C1 segment of cervical spinal cord (tissue), 14 donors: ENCODE measurements at regions not wholly inside any gene's neighbourhood (a gene's known extent, or its start where the extent isn't known, plus 50 kb on each side); places are given as distances from the start of the nearest gene placed in this dataset.
"Not testable (repeated sequence)": the region's sequence is repeated elsewhere in the genome, so short reads cannot be mapped to it uniquely, and the experiment has no call there.

Experiments
- DNase-seq, 14 donors: peaks; one replicate each; lab custom pipeline; 2025; lab: John Stamatoyannopoulos, UW

- no peak for DNase-seq
These were observed 1159.0 kb downstream of the TYW1 start for GRCh38 chr7:68155676-68156075.

- no peak for DNase-seq
These were observed 1162.2 kb downstream of the TYW1 start for GRCh38 chr7:68158686-68159295.

- DNase-seq: no peak
These were observed 1166.1 kb downstream of the TYW1 start for GRCh38 chr7:68162712-68163111.

GRCh38 chr7:68166525-68166924 lies 1169.9 kb downstream of the TYW1 start:
- no peak for DNase-seq

- no peak for DNase-seq
These were observed 1176.9 kb downstream of the TYW1 start for GRCh38 chr7:68173513-68173912.

- DNase-seq: peak in 12 of 14 donors; percentile 0 to 32 (median 10)
These were observed 1180.3 kb downstream of the TYW1 start for GRCh38 chr7:68176974-68177373.

- DNase-seq: no peak
These were observed 1184.1 kb downstream of the TYW1 start for GRCh38 chr7:68180761-68181160.

GRCh38 chr7:68183176-68183575 lies 1186.5 kb downstream of the TYW1 start:
- DNase-seq: no peak

- DNase-seq: no peak
These were observed 1189.2 kb downstream of the TYW1 start for GRCh38 chr7:68185631-68186456.

GRCh38 chr7:68187532-68187931 lies 1190.9 kb downstream of the TYW1 start:
- DNase-seq: no peak

- no peak for DNase-seq
These were observed 1196.3 kb downstream of the TYW1 start for GRCh38 chr7:68192941-68193340.

- DNase-seq: not testable (repeated sequence)
These were observed 1199.0 kb downstream of the TYW1 start for GRCh38 chr7:68195642-68196041.

- no peak for DNase-seq
These were observed 1203.5 kb downstream of the TYW1 start for GRCh38 chr7:68200051-68200670.

GRCh38 chr7:68203251-68203650 lies 1206.6 kb downstream of the TYW1 start:
- no peak for DNase-seq

GRCh38 chr7:68205826-68206225 lies 1209.2 kb downstream of the TYW1 start:
- no peak for DNase-seq

- DNase-seq: no peak
These were observed 1210.4 kb downstream of the TYW1 start for GRCh38 chr7:68206946-68207485.

- DNase-seq: no peak
These were observed 1211.0 kb downstream of the TYW1 start for GRCh38 chr7:68207676-68208075.

GRCh38 chr7:68209486-68209885 lies 1212.9 kb downstream of the TYW1 start:
- DNase-seq: no peak

- no peak for DNase-seq
These were observed 1217.2 kb downstream of the TYW1 start for GRCh38 chr7:68213838-68214237.

- peak in 8 of 14 donors; percentile 4 to 65 (median 9) for DNase-seq
These were observed 1219.4 kb downstream of the TYW1 start for GRCh38 chr7:68216051-68216450.

GRCh38 chr7:68217426-68217825 lies 1220.8 kb downstream of the TYW1 start:
- DNase-seq: no peak

- DNase-seq: no peak
These were observed 1221.8 kb downstream of the TYW1 start for GRCh38 chr7:68218461-68218860.
